PC-9 (cell line): ENCODE measurements at regions not wholly inside any gene's neighbourhood (a gene's known extent, or its start where the extent isn't known, plus 50 kb on each side); places are given as distances from the start of the nearest gene placed in this dataset.

Experiments
- CTCF ChIP-seq: fragments of 200-600 bp; sonication (generic); conservative IDR thresholded peaks from 2 replicates; pipeline ENCODE4 v1.6.1; 2017; ENCODE audit warnings: mixed run types, antibody characterized with exemption, mild to moderate bottlenecking, moderate library complexity
- EZH2 ChIP-seq: fragments of 200-600 bp; sonication (generic); IDR thresholded peaks from 2 replicates; pipeline ENCODE4 v1.8.0; 2017; ENCODE audit warnings: antibody characterized with exemption, low read depth

GRCh38 chr20:58010186-58010585, 218.3 kb downstream of the ANKRD60 start:
- TF ChIP-seq EZH2: no peak
- no peak for TF ChIP-seq CTCF
